ENCODE measurements at regions not wholly inside any gene's neighbourhood (a gene's known extent, or its start where the extent isn't known, plus 50 kb on each side); places are given as distances from the start of the nearest gene placed in this dataset.

DNA sequence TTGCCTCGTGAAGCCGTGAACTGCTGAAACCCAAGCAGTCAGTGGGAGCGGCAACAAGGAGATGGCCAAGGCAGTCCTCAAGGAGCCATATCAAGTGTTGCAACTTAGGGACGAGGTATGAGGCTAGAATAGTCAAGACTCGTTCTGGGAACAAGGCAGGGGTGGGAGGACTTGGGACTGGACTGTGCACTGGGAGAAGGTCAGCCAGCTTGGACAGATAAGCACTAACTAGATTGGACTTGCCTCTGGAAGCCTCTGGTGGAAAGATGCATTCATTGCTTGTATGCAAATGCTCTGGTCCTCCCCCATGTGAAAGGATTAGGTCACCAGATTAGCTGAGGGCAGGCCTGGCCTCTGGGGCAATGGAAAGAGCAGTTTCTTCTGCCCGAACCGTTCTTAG is 123.3 kb upstream of the CTNNB1 start:
- TF ChIP-seq CTCF (optimal IDR thresholded peaks at IDR 0.05 in 1 of 3, IDR thresholded peaks at IDR 0.05 in 1 of 3, conservative IDR thresholded peaks at IDR 0.05 in 1 of 3; ENCODE audit: extremely low read depth in 1 of 3, insufficient read depth in 2 of 3, low read length in 3 of 3), result no peak
- TF ChIP-seq EZH2 (IDR thresholded peaks at IDR 0.05; ENCODE audit: low read length), result no peak

Measured in keratinocyte (primary cell).